Caco-2 (cell line): ENCODE measurements at regions not wholly inside any gene's neighbourhood (a gene's known extent, or its start where the extent isn't known, plus 50 kb on each side); places are given as distances from the start of the nearest gene placed in this dataset.
"Not testable (repeated sequence)": the region's sequence is repeated elsewhere in the genome, so short reads cannot be mapped to it uniquely, and the experiment has no call there.

ENCODE experiments used
- BruUV-seq: library from RNA; stranded (reverse); fragments of 400-500 nt; replicated peaks from 2 replicates; lab custom pipeline; 2021; lab: Mats Ljungman, UMichigan
- CTCF ChIA-PET: fragments of 300-600 bp; sonication (Branson Sonifier 250); formaldehyde crosslinking; loops from one replicate; lab custom pipeline; 2022; ENCODE audit warnings: antibody characterized with exemption; lab: Charles Lee
- POLR2A ChIA-PET: fragments of 300-600 bp; sonication (Branson Sonifier 250); formaldehyde crosslinking; loops from one replicate; lab custom pipeline; 2022; ENCODE audit warnings: antibody characterized with exemption; lab: Charles Lee
- DNase-seq, 2 experiments: peaks; one replicate each; pipeline versions ENCODE4 v3.0.0 to v3.0.0-alpha.2; 2020 to 2022
- H3K27me3 ChIP-seq: replicated peaks from 2 replicates; pipeline ENCODE4 v1.6.0; 2011; ENCODE audit warnings: low read length; ENCODE audit not compliant: control insufficient read depth, insufficient read depth
- H3K36me3 ChIP-seq: 2 replicates; pipeline ENCODE4 v1.5.1; 2011; ENCODE audit warnings: low read length; ENCODE audit not compliant: control insufficient read depth, insufficient read depth
- H3K4me1 ChIP-seq: fragments of 250-450 bp; sonication (Bioruptor Pico); 2 replicates; pipeline ENCODE4 v1.5.1; 2020; ENCODE audit warnings: mild to moderate bottlenecking
- H3K4me3 ChIP-seq: 2 replicates; pipeline ENCODE4 v1.5.1; 2011; ENCODE audit warnings: low read depth, mild to moderate bottlenecking, control low read depth, low read length
- H3K9me3 ChIP-seq: fragments of 250-450 bp; sonication (Bioruptor Pico); 2 replicates; pipeline ENCODE4 v1.5.1; 2020; ENCODE audit warnings: mild to moderate bottlenecking, moderate library complexity
- H3K27ac Mint-ChIP-seq: one replicate; pipeline ENCODE4 v1.8.0; 2022; ENCODE audit warnings: mixed read lengths; ENCODE audit not compliant: unreplicated experiment
- H3K27me3 Mint-ChIP-seq: one replicate; pipeline ENCODE4 v1.8.0; 2022; ENCODE audit warnings: mixed read lengths; ENCODE audit not compliant: insufficient read depth, unreplicated experiment
- H3K36me3 Mint-ChIP-seq: one replicate; pipeline ENCODE4 v1.8.0; 2022; ENCODE audit warnings: mild to moderate bottlenecking, mixed read lengths; ENCODE audit not compliant: insufficient read depth, unreplicated experiment
- H3K4me1 Mint-ChIP-seq: one replicate; pipeline ENCODE4 v1.8.0; 2022; ENCODE audit warnings: low read depth, mixed read lengths; ENCODE audit not compliant: unreplicated experiment
- H3K4me3 Mint-ChIP-seq: one replicate; pipeline ENCODE4 v1.8.0; 2022; ENCODE audit warnings: mild to moderate bottlenecking, moderate library complexity, mixed read lengths; ENCODE audit not compliant: unreplicated experiment
- H3K9me3 Mint-ChIP-seq: one replicate; pipeline ENCODE4 v1.8.0; 2022; ENCODE audit warnings: mixed read lengths; ENCODE audit not compliant: unreplicated experiment
- CTCF ChIP-seq, 2 experiments: fragments of 200-600 bp in 1 of 2; IDR thresholded peaks; 1 replicate in 1 of 2; 2 replicates in 1 of 2; pipeline versions ENCODE4 v1.5.1 to v1.8.0; 2011 to 2022; ENCODE audit warnings: antibody characterized with exemption in 1 of 2, control low read depth in 1 of 2, inconsistent platforms in 1 of 2, low read depth in 1 of 2, low read length in 1 of 2, mild to moderate bottlenecking in 1 of 2, moderate library complexity in 1 of 2; ENCODE audit not compliant: insufficient read depth in 1 of 2, severe bottlenecking in 1 of 2, unreplicated experiment in 1 of 2
- intact Hi-C: fragments of 100-400 bp; cut with micrococcal nuclease; formaldehyde crosslinking; loops from one replicate; pipeline ENCODE4 v1.10.0; 2022; ENCODE audit not compliant: unreplicated experiment

- Mint-ChIP-seq H3K4me1 (no peaks in the 10 kb centered on the region), H3K9me3 (no peaks in the 10 kb centered on the region), H3K27ac (no peak overlapping the region), H3K36me3 (no peaks in the 10 kb centered on the region), H3K4me3 (no peak overlapping the region), H3K27me3 (peaks cover 13% of the 10 kb centered on the region)
- no peak for DNase-seq
- H3K9me3 ChIP-seq, result no peaks in the 10 kb centered on the region
- H3K36me3 ChIP-seq, result no peaks in the 10 kb centered on the region
- CTCF ChIA-PET, result no interaction called here
- TF ChIP-seq CTCF (IDR thresholded peaks at IDR 0.05; ENCODE audit: insufficient read depth in 1 of 2, low read depth in 1 of 2, low read length in 1 of 2, severe bottlenecking in 1 of 2, unreplicated experiment in 1 of 2), result no peak
- POLR2A ChIA-PET, result no interaction called here
- no peak overlapping the region for H3K4me3 ChIP-seq
- no peaks in the 10 kb centered on the region for H3K27me3 ChIP-seq
- BruUV-seq, result no TSS peak
- H3K4me1 ChIP-seq, result no peaks in the 10 kb centered on the region
- intact Hi-C loops, result no loop called here
Measured at GRCh38 chr10:45135443-45136198, 134.9 kb downstream of the ZNF22 start.

GRCh38 chr10:45136256-45136655 is 135.5 kb downstream of the ZNF22 start:
- H3K4me1 ChIP-seq, result no peaks in the 10 kb centered on the region
- H3K27me3 Mint-ChIP-seq, result peaks cover 13% of the 10 kb centered on the region
- H3K36me3 ChIP-seq, result no peaks in the 10 kb centered on the region
- no peaks in the 10 kb centered on the region for H3K27me3 ChIP-seq
- H3K9me3 Mint-ChIP-seq, result no peaks in the 10 kb centered on the region
- H3K4me3 Mint-ChIP-seq, result no peak overlapping the region
- no peak for DNase-seq
- no peaks in the 10 kb centered on the region for H3K36me3 Mint-ChIP-seq
- H3K9me3 ChIP-seq, result no peaks in the 10 kb centered on the region
- CTCF ChIA-PET, result no interaction called here
- BruUV-seq, result no TSS peak
- H3K4me3 ChIP-seq, result no peak overlapping the region
- H3K4me1 Mint-ChIP-seq, result no peaks in the 10 kb centered on the region
- intact Hi-C loops, result no loop called here
- POLR2A ChIA-PET, result no interaction called here
- TF ChIP-seq CTCF (IDR thresholded peaks at IDR 0.05; ENCODE audit: insufficient read depth in 1 of 2, low read depth in 1 of 2, low read length in 1 of 2, severe bottlenecking in 1 of 2, unreplicated experiment in 1 of 2), result no peak
- no peak overlapping the region for H3K27ac Mint-ChIP-seq

GRCh38 chr10:45144326-45145070 is 143.8 kb downstream of the ZNF22 start:
- Histone ChIP-seq H3K36me3 (no peaks in the 10 kb centered on the region), H3K4me1 (no peaks in the 10 kb centered on the region), H3K9me3 (no peaks in the 10 kb centered on the region), H3K4me3 (no peak overlapping the region), H3K27me3 (no peaks in the 10 kb centered on the region)
- no peak for DNase-seq
- intact Hi-C loops, result no loop called here
- no peaks in the 10 kb centered on the region for H3K9me3 Mint-ChIP-seq
- no peak overlapping the region for H3K4me3 Mint-ChIP-seq
- H3K36me3 Mint-ChIP-seq, result no peaks in the 10 kb centered on the region
- no peak overlapping the region for H3K27ac Mint-ChIP-seq
- peaks cover 15% of the 10 kb centered on the region for H3K27me3 Mint-ChIP-seq
- ChIA-PET POLR2A (no interaction called here), CTCF (no interaction called here)
- H3K4me1 Mint-ChIP-seq, result no peaks in the 10 kb centered on the region
- no peak for TF ChIP-seq CTCF (IDR thresholded peaks at IDR 0.05; ENCODE audit: insufficient read depth in 1 of 2, low read depth in 1 of 2, low read length in 1 of 2, severe bottlenecking in 1 of 2, unreplicated experiment in 1 of 2)
- no TSS peak for BruUV-seq

- H3K4me1 ChIP-seq, H3K9me3 ChIP-seq, H3K9me3 Mint-ChIP-seq, H3K27me3 ChIP-seq, CTCF ChIA-PET, BruUV-seq, H3K27ac Mint-ChIP-seq, H3K36me3 ChIP-seq, H3K4me1 Mint-ChIP-seq, H3K4me3 ChIP-seq, POLR2A ChIA-PET, H3K4me3 Mint-ChIP-seq, H3K36me3 Mint-ChIP-seq, intact Hi-C loops, DNase-seq: not testable (repeated sequence)
- peaks cover 14% of the 10 kb centered on the region for H3K27me3 Mint-ChIP-seq
Measured at GRCh38 chr10:45145143-45145542, 144.4 kb downstream of the ZNF22 start.
